ENCODE measurements at regions not wholly inside any gene's neighbourhood (a gene's known extent, or its start where the extent isn't known, plus 50 kb on each side); places are given as distances from the start of the nearest gene placed in this dataset.

GRCh38 chr22:23415490-23415851 lies 164.6 kb downstream of the IGLL1 start:
- DNase-seq (ENCODE audit: extremely low spot score): no peak
- no peaks in the 10 kb centered on the region for H3K36me3 ChIP-seq (ENCODE audit: insufficient read depth)
- H3K4me3 ChIP-seq (ENCODE audit: low read depth, low read length): no peak overlapping the region
- 57% methylated on average over 8 of the region's 8 CpGs for WGBS
- no peaks in the 10 kb centered on the region for H3K4me1 ChIP-seq (ENCODE audit: insufficient read depth)
- H3K27ac ChIP-seq (ENCODE audit: low read depth): no peak overlapping the region

GRCh38 chr22:23414727-23415489 lies 165.2 kb downstream of the IGLL1 start:
- H3K4me1 ChIP-seq (ENCODE audit: insufficient read depth): no peaks in the 10 kb centered on the region
- H3K27ac ChIP-seq (ENCODE audit: low read depth): no peak overlapping the region
- WGBS: 86% methylated on average over 38 of the region's 38 CpGs
- H3K4me3 ChIP-seq (ENCODE audit: low read depth, low read length): no peak overlapping the region
- no peaks in the 10 kb centered on the region for H3K36me3 ChIP-seq (ENCODE audit: insufficient read depth)
- DNase-seq (ENCODE audit: extremely low spot score): no peak

GRCh38 chr22:23411739-23412138 lies 168.4 kb downstream of the IGLL1 start:
- H3K4me1 ChIP-seq (ENCODE audit: insufficient read depth): no peaks in the 10 kb centered on the region
- H3K27ac ChIP-seq (ENCODE audit: low read depth): no peak overlapping the region
- DNase-seq (ENCODE audit: extremely low spot score): no peak
- H3K4me3 ChIP-seq (ENCODE audit: low read depth, low read length): no peak overlapping the region
- no peaks in the 10 kb centered on the region for H3K36me3 ChIP-seq (ENCODE audit: insufficient read depth)

GRCh38 chr22:23410411-23410810 lies 169.7 kb downstream of the IGLL1 start:
- no peak overlapping the region for H3K27ac ChIP-seq (ENCODE audit: low read depth)
- WGBS: 95% methylated on average over 5 of the region's 5 CpGs
- no peaks in the 10 kb centered on the region for H3K36me3 ChIP-seq (ENCODE audit: insufficient read depth)
- no peaks in the 10 kb centered on the region for H3K4me1 ChIP-seq (ENCODE audit: insufficient read depth)
- H3K4me3 ChIP-seq (ENCODE audit: low read depth, low read length): no peak overlapping the region
- DNase-seq (ENCODE audit: extremely low spot score): no peak

GRCh38 chr22:23409976-23410375 lies 170.1 kb downstream of the IGLL1 start:
- Histone ChIP-seq H3K4me1 (ENCODE audit: insufficient read depth) (no peaks in the 10 kb centered on the region), H3K4me3 (ENCODE audit: low read depth, low read length) (no peak overlapping the region), H3K27ac (ENCODE audit: low read depth) (no peak overlapping the region), H3K36me3 (ENCODE audit: insufficient read depth) (no peaks in the 10 kb centered on the region)
- 57% methylated on average over 8 of the region's 8 CpGs for WGBS
- DNase-seq (ENCODE audit: extremely low spot score): no peak

- no peak for DNase-seq (ENCODE audit: extremely low spot score)
- WGBS: 65% methylated on average over 2 of the region's 2 CpGs
- no peaks in the 10 kb centered on the region for H3K36me3 ChIP-seq (ENCODE audit: insufficient read depth)
- H3K27ac ChIP-seq (ENCODE audit: low read depth): no peak overlapping the region
- H3K4me1 ChIP-seq (ENCODE audit: insufficient read depth): no peaks in the 10 kb centered on the region
- H3K4me3 ChIP-seq (ENCODE audit: low read depth, low read length): no peak overlapping the region
These were observed 171.8 kb downstream of the IGLL1 start for GRCh38 chr22:23408321-23408720.

- Histone ChIP-seq H3K4me1 (ENCODE audit: insufficient read depth) (peaks cover 2% of the 10 kb centered on the region), H3K27ac (ENCODE audit: low read depth) (no peak overlapping the region), H3K4me3 (ENCODE audit: low read depth, low read length) (no peak overlapping the region), H3K36me3 (ENCODE audit: insufficient read depth) (no peaks in the 10 kb centered on the region)
- DNase-seq (ENCODE audit: extremely low spot score): no peak
- 57% methylated on average over 16 of the region's 16 CpGs for WGBS
These were observed 174.7 kb downstream of the IGLL1 start for GRCh38 chr22:23405366-23405851.

GRCh38 chr22:23404689-23405365 lies 175.3 kb downstream of the IGLL1 start:
- no peak overlapping the region for H3K27ac ChIP-seq (ENCODE audit: low read depth)
- no peak overlapping the region for H3K4me3 ChIP-seq (ENCODE audit: low read depth, low read length)
- no peaks in the 10 kb centered on the region for H3K36me3 ChIP-seq (ENCODE audit: insufficient read depth)
- 55% methylated on average over 11 of the region's 11 CpGs for WGBS
- DNase-seq (ENCODE audit: extremely low spot score): no peak
- H3K4me1 ChIP-seq (ENCODE audit: insufficient read depth): peaks cover 2% of the 10 kb centered on the region

- Histone ChIP-seq H3K4me1 (ENCODE audit: insufficient read depth) (peaks cover 2% of the 10 kb centered on the region), H3K27ac (ENCODE audit: low read depth) (no peak overlapping the region), H3K4me3 (ENCODE audit: low read depth, low read length) (no peak overlapping the region), H3K36me3 (ENCODE audit: insufficient read depth) (no peaks in the 10 kb centered on the region)
- WGBS: 92% methylated on average over 13 of the region's 13 CpGs
- DNase-seq (ENCODE audit: extremely low spot score): no peak
These were observed 176.1 kb downstream of the IGLL1 start for GRCh38 chr22:23403720-23404688.

GRCh38 chr22:23403152-23403719 lies 176.9 kb downstream of the IGLL1 start:
- WGBS: 85% methylated on average over 11 of the region's 11 CpGs
- H3K4me1 ChIP-seq (ENCODE audit: insufficient read depth): peaks cover 2% of the 10 kb centered on the region
- no peaks in the 10 kb centered on the region for H3K36me3 ChIP-seq (ENCODE audit: insufficient read depth)
- H3K27ac ChIP-seq (ENCODE audit: low read depth): no peak overlapping the region
- H3K4me3 ChIP-seq (ENCODE audit: low read depth, low read length): no peak overlapping the region
- no peak for DNase-seq (ENCODE audit: extremely low spot score)

- 5% methylated on average over 82 of the region's 82 CpGs for WGBS
- H3K27ac ChIP-seq (ENCODE audit: low read depth): peak overlapping the region; percentile 43
- DNase-seq (ENCODE audit: extremely low spot score): peak; percentile 15
- H3K36me3 ChIP-seq (ENCODE audit: insufficient read depth): no peaks in the 10 kb centered on the region
- H3K4me1 ChIP-seq (ENCODE audit: insufficient read depth): peaks cover 2% of the 10 kb centered on the region
- H3K4me3 ChIP-seq (ENCODE audit: low read depth, low read length): peak overlapping the region; percentile 33
These were observed 177.6 kb downstream of the IGLL1 start for GRCh38 chr22:23402275-23403151.

- H3K4me1 ChIP-seq (ENCODE audit: insufficient read depth): peaks cover 2% of the 10 kb centered on the region
- H3K4me3 ChIP-seq (ENCODE audit: low read depth, low read length): peak overlapping the region; percentile 33
- 63% methylated on average over 14 of the region's 14 CpGs for WGBS
- no peaks in the 10 kb centered on the region for H3K36me3 ChIP-seq (ENCODE audit: insufficient read depth)
- no peak for DNase-seq (ENCODE audit: extremely low spot score)
- H3K27ac ChIP-seq (ENCODE audit: low read depth): no peak overlapping the region
These were observed 178.2 kb downstream of the IGLL1 start for GRCh38 chr22:23401910-23402274.
